H1 (cell line): ENCODE measurements at regions not wholly inside any gene's neighbourhood (a gene's known extent, or its start where the extent isn't known, plus 50 kb on each side); places are given as distances from the start of the nearest gene placed in this dataset.

Experiments
- CTCF ChIA-PET: fragments of 300-600 bp; sonication (Branson Sonifier 250); formaldehyde crosslinking; loops from one replicate; lab custom pipeline; 2021; ENCODE audit not compliant: partially characterized antibody; lab: Charles Lee
- POLR2A ChIA-PET: fragments of 300-600 bp; sonication (Branson Sonifier 250); formaldehyde crosslinking; loops from one replicate; lab custom pipeline; 2021; ENCODE audit warnings: inconsistent platforms; ENCODE audit not compliant: partially characterized antibody; lab: Charles Lee
- DNase-seq, 2 experiments: peaks; one replicate each; pipeline versions ENCODE4 v3.0.0 to v3.0.0-alpha.2; 2010 to 2022; ENCODE audit warnings: low spot score in 2 of 2, low read depth in 1 of 2, mixed read lengths in 1 of 2
- FAIRE-seq: peaks from 2 replicates; lab custom pipeline; 2011; peaks lifted over from hg19 to GRCh38; lab: Jason Lieb, UNC
- H2AFZ ChIP-seq: 2 replicates; pipeline ENCODE4 v1.8.1; 2012; ENCODE audit warnings: low read length, inconsistent platforms
- H2AK5ac ChIP-seq: 2 replicates; pipeline ENCODE4 v1.6.1; 2013; ENCODE audit warnings: low read depth, low read length
- H2BK120ac ChIP-seq: replicated peaks from 2 replicates; pipeline ENCODE3; 2013; ENCODE audit warnings: low read depth, low read length, inconsistent platforms
- H2BK12ac ChIP-seq: 2 replicates; pipeline ENCODE4 v1.6.1; 2013; ENCODE audit warnings: low read depth, low read length
- H2BK15ac ChIP-seq: 2 replicates; pipeline ENCODE4 v1.6.1; 2013; ENCODE audit warnings: low read length
- H2BK20ac ChIP-seq: 2 replicates; pipeline ENCODE4 v1.6.1; 2013; ENCODE audit warnings: low read length
- H2BK5ac ChIP-seq: 2 replicates; pipeline ENCODE4 v1.6.1; 2013; ENCODE audit warnings: low read depth, low read length
- H3K14ac ChIP-seq: 2 replicates; pipeline ENCODE4 v1.6.1; 2013; ENCODE audit warnings: inconsistent platforms; ENCODE audit not compliant: insufficient read length
- H3K18ac ChIP-seq: 2 replicates; pipeline ENCODE4 v1.6.1; 2013; ENCODE audit warnings: low read length; ENCODE audit errors: extremely low read depth
- H3K23ac ChIP-seq: 2 replicates; pipeline ENCODE4 v1.6.1; 2013; ENCODE audit warnings: inconsistent platforms; ENCODE audit not compliant: insufficient read length
- H3K23me2 ChIP-seq: 2 replicates; pipeline ENCODE4 v1.6.1; 2013; ENCODE audit warnings: low read depth, low read length
- H3K27ac ChIP-seq: 2 replicates; pipeline ENCODE4 v1.6.1; 2011; ENCODE audit warnings: low read depth, low read length, inconsistent platforms
- H3K27me3 ChIP-seq, 4 experiments: replicated peaks in 1 of 4; 1 replicate in 1 of 4; 2 replicates in 3 of 4; pipeline versions ENCODE4 v1.6.1 to v1.8.1; 2011 to 2013; ENCODE audit warnings: low read length in 3 of 4, mild to moderate bottlenecking in 3 of 4, inconsistent platforms in 2 of 4, mixed read lengths in 2 of 4, moderate library complexity in 1 of 4; ENCODE audit not compliant: control insufficient read depth in 3 of 4, insufficient read depth in 3 of 4; ENCODE audit errors: extremely low read depth in 1 of 4
- H3K36me3 ChIP-seq, 4 experiments: 2 replicates each; pipeline versions ENCODE4 v1.6.1 to v1.8.1; 2011 to 2013; ENCODE audit warnings: mild to moderate bottlenecking in 4 of 4, low read length in 3 of 4, moderate library complexity in 2 of 4, control low read depth in 1 of 4, inconsistent platforms in 1 of 4; ENCODE audit not compliant: insufficient read depth in 4 of 4, control insufficient read depth in 2 of 4
- H3K4ac ChIP-seq: replicated peaks from 2 replicates; pipeline ENCODE3; 2013; ENCODE audit warnings: low read length, low read depth, mixed read lengths, inconsistent platforms; ENCODE audit not compliant: insufficient read length
- H3K4me1 ChIP-seq, 4 experiments: replicated peaks in 1 of 4; 1 replicate in 1 of 4; 2 replicates in 3 of 4; pipeline versions ENCODE4 v1.6.1 to v1.8.1; 2011 to 2013; ENCODE audit warnings: low read length in 3 of 4, inconsistent platforms in 2 of 4, mixed read lengths in 1 of 4; ENCODE audit not compliant: insufficient read depth in 4 of 4, control insufficient read depth in 3 of 4
- H3K4me2 ChIP-seq, 2 experiments: 2 replicates each; pipeline versions ENCODE4 v1.6.1 to v1.8.1; 2011 to 2013; ENCODE audit warnings: low read depth in 2 of 2, low read length in 2 of 2, control low read depth in 1 of 2, inconsistent platforms in 1 of 2, mild to moderate bottlenecking in 1 of 2; ENCODE audit not compliant: insufficient read depth in 1 of 2
- H3K4me3 ChIP-seq, 4 experiments: fragments of 200-600, 300-600 bp in 1 of 4; sonication (generic), shearing (Covaris generic), sonication (Bioruptor Twin) in 1 of 4; 2 replicates each; pipeline versions ENCODE4 v1.5.1 to v1.8.1; 2011 to 2016; ENCODE audit warnings: low read length in 4 of 4, low read depth in 3 of 4, control low read depth in 2 of 4, inconsistent platforms in 2 of 4, mild to moderate bottlenecking in 2 of 4, mixed read lengths in 1 of 4, moderate library complexity in 1 of 4; ENCODE audit not compliant: insufficient read depth in 2 of 4; ENCODE audit errors: extremely low read depth in 1 of 4
- H3K56ac ChIP-seq: replicated peaks from 2 replicates; pipeline ENCODE3; 2013; ENCODE audit warnings: low read depth, mild to moderate bottlenecking, mixed read lengths, low read length, inconsistent platforms; ENCODE audit not compliant: insufficient read length
- H3K79me1 ChIP-seq: 2 replicates; pipeline ENCODE4 v1.6.1; 2013; ENCODE audit warnings: low read depth, low read length, control low read depth
- H3K79me2 ChIP-seq, 2 experiments: 2 replicates each; pipeline versions ENCODE4 v1.6.1 to v1.8.1; 2012 to 2013; ENCODE audit warnings: low read length in 2 of 2, mild to moderate bottlenecking in 2 of 2, inconsistent platforms in 1 of 2; ENCODE audit not compliant: insufficient read depth in 2 of 2, control insufficient read depth in 1 of 2
- H3K9ac ChIP-seq, 4 experiments: replicated peaks in 1 of 4; 1 replicate in 1 of 4; 2 replicates in 3 of 4; pipeline versions ENCODE4 v1.6.1 to v1.8.1; 2011 to 2013; ENCODE audit warnings: low read depth in 3 of 4, low read length in 3 of 4, control low read depth in 2 of 4, mild to moderate bottlenecking in 2 of 4, moderate library complexity in 2 of 4, inconsistent platforms in 1 of 4; ENCODE audit errors: extremely low read depth in 1 of 4
- H3K9me3 ChIP-seq, 2 experiments: 2 replicates each; pipeline versions ENCODE4 v1.6.1 to v1.8.1; 2012 to 2013; ENCODE audit warnings: mild to moderate bottlenecking in 2 of 2, moderate library complexity in 2 of 2, control low read depth in 1 of 2, inconsistent platforms in 1 of 2, low read depth in 1 of 2, low read length in 1 of 2, mixed read lengths in 1 of 2; ENCODE audit not compliant: insufficient read depth in 2 of 2
- H4K20me1 ChIP-seq, 2 experiments: replicated peaks in 1 of 2; 2 replicates each; pipeline versions ENCODE3 to v1.8.1; 2011 to 2013; ENCODE audit warnings: inconsistent platforms in 2 of 2, low read length in 2 of 2, mild to moderate bottlenecking in 1 of 2; ENCODE audit not compliant: insufficient read depth in 2 of 2, control insufficient read depth in 1 of 2
- H4K5ac ChIP-seq: 2 replicates; pipeline ENCODE4 v1.6.1; 2013; ENCODE audit warnings: low read length, low read depth, mixed read lengths, inconsistent platforms; ENCODE audit not compliant: insufficient read length
- H4K8ac ChIP-seq: 2 replicates; pipeline ENCODE4 v1.8.0; 2013; ENCODE audit warnings: mild to moderate bottlenecking, moderate library complexity, low read length, inconsistent platforms; ENCODE audit not compliant: insufficient read depth; ENCODE audit errors: extremely low read depth
- H4K91ac ChIP-seq: replicated peaks from 2 replicates; pipeline ENCODE3; 2013; ENCODE audit warnings: low read length, mixed read lengths, inconsistent platforms; ENCODE audit not compliant: insufficient read length
- KDM1A ChIP-seq: fragments of 200-600, 300-600 bp; sonication (generic); IDR thresholded peaks from 2 replicates; pipeline ENCODE4 v1.7.1; 2016; ENCODE audit warnings: mild to moderate bottlenecking, low read length, borderline replicate concordance
- MAFK ChIP-seq: IDR thresholded peaks from 2 replicates; pipeline ENCODE4 v1.6.1; 2012; ENCODE audit warnings: low read depth, mild to moderate bottlenecking, improper control_type of control experiment, low read length
- POLR2AphosphoS5 ChIP-seq: IDR thresholded peaks from 2 replicates; pipeline ENCODE4 v1.6.1; 2011; ENCODE audit warnings: low read depth, low read length
- POU5F1 ChIP-seq: IDR thresholded peaks from 2 replicates; pipeline ENCODE4 v1.6.1; 2011; ENCODE audit warnings: low read depth, mild to moderate bottlenecking, low read length, moderate library complexity
- TBP ChIP-seq: IDR thresholded peaks from 2 replicates; pipeline ENCODE4 v1.6.1; 2011; ENCODE audit warnings: low read depth, low read length, improper control_type of control experiment
- TCF12 ChIP-seq: IDR thresholded peaks from 2 replicates; pipeline ENCODE4 v1.6.1; 2011; ENCODE audit warnings: low read depth, mild to moderate bottlenecking, low read length
- WGBS, 2 experiments: shearing (Covaris generic) in 1 of 2; methylation state at CpG; one replicate each; pipeline versions ENCODE4 v1.1.6 to v1.1.7; 2013 to 2015; ENCODE audit warnings: low lambda C conversion rate in 2 of 2, mixed read lengths in 2 of 2, inconsistent platforms in 1 of 2, low coverage in 1 of 2, missing lambda C conversion rate in 1 of 2; ENCODE audit not compliant: insufficient replicate concordance in 2 of 2, insufficient coverage in 1 of 2, insufficient read length in 1 of 2; ENCODE audit errors: extremely low coverage in 1 of 2, missing lambda C conversion rate in 1 of 2; 5-methylcytosine and 5-hydroxymethylcytosine counted together
- TF ChIP-seq, protein P1 (sequence below): IDR thresholded peaks from 2 replicates; pipeline ENCODE4 v1.6.1; 2012; ENCODE audit warnings: inconsistent platforms
- TF ChIP-seq, protein P2 (sequence below): IDR thresholded peaks from 2 replicates; pipeline ENCODE4 v1.6.1; 2012; ENCODE audit warnings: low read length, inconsistent platforms
- TF ChIP-seq, protein P3 (sequence below): IDR thresholded peaks from 2 replicates; pipeline ENCODE4 v1.6.1; 2011; ENCODE audit warnings: low read depth, mild to moderate bottlenecking, low read length; ENCODE audit not compliant: insufficient read depth

DNA sequence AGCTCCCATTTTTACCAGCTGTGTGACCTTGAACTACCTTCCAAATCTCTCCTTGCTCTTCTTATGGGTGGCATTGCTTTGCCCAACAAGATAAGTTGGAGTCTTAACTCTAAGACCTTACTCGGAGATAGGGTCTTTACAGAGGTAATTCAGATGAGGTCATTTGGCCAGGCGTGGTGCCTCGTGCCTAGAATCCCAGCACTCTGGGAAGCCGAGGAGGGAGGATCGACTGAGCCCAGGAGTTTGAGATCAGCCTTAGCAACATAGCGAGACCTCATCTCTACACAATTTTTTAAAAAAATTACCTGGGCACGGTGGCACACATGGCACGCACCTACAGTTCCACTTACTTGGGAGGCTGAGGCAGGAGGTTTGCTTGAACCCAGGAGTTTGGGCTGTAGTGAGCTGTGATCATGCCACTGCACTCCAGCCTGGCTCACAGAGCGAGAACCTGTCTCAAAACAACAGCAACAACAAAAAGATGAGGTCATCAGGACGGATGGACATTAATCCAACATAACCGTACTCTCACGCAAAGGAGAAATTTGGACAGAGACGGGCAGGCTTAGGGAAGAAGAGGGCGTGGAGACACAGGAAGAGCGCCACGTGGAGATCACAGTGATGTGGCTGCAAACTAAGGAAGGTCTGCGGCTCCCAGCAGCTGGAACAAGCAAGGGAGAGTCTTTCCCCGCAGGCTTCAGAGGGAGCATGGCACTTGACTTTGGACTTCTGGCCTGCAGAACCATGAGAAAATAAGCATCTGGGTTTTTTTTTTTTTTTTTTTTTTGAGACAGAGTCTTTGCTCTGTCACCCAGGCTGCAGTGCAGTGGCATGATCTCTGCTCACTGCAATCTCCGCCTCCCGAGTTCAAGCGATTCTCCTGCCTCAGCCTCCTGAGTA, 122.3 kb upstream of the CARD11 start:
- no peaks in the 10 kb centered on the region for H3K36me3 ChIP-seq
- no peak overlapping the region for H3K4me2 ChIP-seq
- H3K4me1 ChIP-seq = peaks cover 0 to 5% (median 0%) of the 10 kb centered on the region in 4 experiments; a peak in 2 of 7 replicates
- 0 out of 2 replicates have a peak overlapping the region, but pooled peaks have one; percentile 24 for H2BK5ac ChIP-seq
- peaks cover 7 to 8% of the 10 kb centered on the region in 2 experiments; a peak in 2 of 4 replicates for H3K9me3 ChIP-seq
- H4K20me1 ChIP-seq = no peaks in the 10 kb centered on the region
- no peaks in the 10 kb centered on the region for H3K79me1 ChIP-seq
- POLR2A ChIA-PET = no interaction called here
- H4K91ac ChIP-seq = peak overlapping the region; percentile 45
- H3K23ac ChIP-seq = no peak overlapping the region
- no peak overlapping the region for H3K27ac ChIP-seq
- H3K27me3 ChIP-seq = no peaks in the 10 kb centered on the region
- H3K4ac ChIP-seq = no peak overlapping the region
- H2AK5ac ChIP-seq = no peak overlapping the region
- H2BK12ac ChIP-seq = peak overlapping the region; percentile 60; the same call in 1 of the 2 replicates
- H3K14ac ChIP-seq = no peak overlapping the region
- H4K5ac ChIP-seq = no peak overlapping the region
- 82% methylated on average over 21 of the region's 21 CpGs; no CpG with 5 or more reads in 1 of the 2 experiments for WGBS, 2 experiments
- no peak overlapping the region for H2BK120ac ChIP-seq
- FAIRE-seq (no peak), DNase-seq (no peak)
- 0 out of 2 replicates have a peak overlapping the region, but pooled peaks have one; percentile 81 for H2AFZ ChIP-seq
- H3K23me2 ChIP-seq = no peaks in the 10 kb centered on the region
- no peak overlapping the region for H2BK15ac ChIP-seq
- no peak overlapping the region for H3K4me3 ChIP-seq
- peak overlapping the region; percentile 48; the same call in 1 of the 2 replicates for H3K18ac ChIP-seq
- H3K56ac ChIP-seq = no peak overlapping the region
- CTCF ChIA-PET = interaction anchor here (0.5 to 1.9 kb wide), 3 partner anchors 11 to 464 kb away, joined by 3 to 6 read pairs (median 3); no protein-coding TSS in a partner anchor
- no peak overlapping the region for H2BK20ac ChIP-seq
- no peak overlapping the region for H3K9ac ChIP-seq
- no peaks in the 10 kb centered on the region for H3K79me2 ChIP-seq
- no peak overlapping the region for H4K8ac ChIP-seq
- TF ChIP-seq, protein P1, sequence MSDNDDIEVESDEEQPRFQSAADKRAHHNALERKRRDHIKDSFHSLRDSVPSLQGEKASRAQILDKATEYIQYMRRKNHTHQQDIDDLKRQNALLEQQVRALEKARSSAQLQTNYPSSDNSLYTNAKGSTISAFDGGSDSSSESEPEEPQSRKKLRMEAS = no peak
- TF ChIP-seq POLR2AphosphoS5 (no peak), TCF12 (no peak), TBP (no peak), KDM1A (no peak), MAFK (no peak), POU5F1 (no peak)
- TF ChIP-seq, protein P2, sequence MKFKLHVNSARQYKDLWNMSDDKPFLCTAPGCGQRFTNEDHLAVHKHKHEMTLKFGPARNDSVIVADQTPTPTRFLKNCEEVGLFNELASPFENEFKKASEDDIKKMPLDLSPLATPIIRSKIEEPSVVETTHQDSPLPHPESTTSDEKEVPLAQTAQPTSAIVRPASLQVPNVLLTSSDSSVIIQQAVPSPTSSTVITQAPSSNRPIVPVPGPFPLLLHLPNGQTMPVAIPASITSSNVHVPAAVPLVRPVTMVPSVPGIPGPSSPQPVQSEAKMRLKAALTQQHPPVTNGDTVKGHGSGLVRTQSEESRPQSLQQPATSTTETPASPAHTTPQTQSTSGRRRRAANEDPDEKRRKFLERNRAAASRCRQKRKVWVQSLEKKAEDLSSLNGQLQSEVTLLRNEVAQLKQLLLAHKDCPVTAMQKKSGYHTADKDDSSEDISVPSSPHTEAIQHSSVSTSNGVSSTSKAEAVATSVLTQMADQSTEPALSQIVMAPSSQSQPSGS = no peak
- TF ChIP-seq, protein P3, sequence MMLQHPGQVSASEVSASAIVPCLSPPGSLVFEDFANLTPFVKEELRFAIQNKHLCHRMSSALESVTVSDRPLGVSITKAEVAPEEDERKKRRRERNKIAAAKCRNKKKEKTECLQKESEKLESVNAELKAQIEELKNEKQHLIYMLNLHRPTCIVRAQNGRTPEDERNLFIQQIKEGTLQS = no peak
